Muscle of arm (tissue), 1 donor: ENCODE measurements at regions not wholly inside any gene's neighbourhood (a gene's known extent, or its start where the extent isn't known, plus 50 kb on each side); places are given as distances from the start of the nearest gene placed in this dataset.
A peak's percentile ranks its signal among the peaks of the same experiment; 100 is the strongest.

Experiments
- DNase-seq: peaks from one replicate; pipeline ENCODE4 v3.0.0-alpha.2; 2013

GRCh38 chr9:82216435-82216834 is 227.9 kb downstream of the SPATA31D1 start:
- no peak for DNase-seq

GRCh38 chr9:82223442-82223841 is 234.9 kb downstream of the SPATA31D1 start:
- DNase-seq: no peak

GRCh38 chr9:82231411-82231810 is 242.8 kb downstream of the SPATA31D1 start:
- no peak for DNase-seq

- no peak for DNase-seq
Measured at GRCh38 chr9:82234160-82234943, 245.8 kb downstream of the SPATA31D1 start.

GRCh38 chr9:82242285-82242963 is 253.9 kb downstream of the SPATA31D1 start:
- no peak for DNase-seq

GRCh38 chr9:82247318-82247717 is 258.7 kb downstream of the SPATA31D1 start:
- DNase-seq: no peak

DNA sequence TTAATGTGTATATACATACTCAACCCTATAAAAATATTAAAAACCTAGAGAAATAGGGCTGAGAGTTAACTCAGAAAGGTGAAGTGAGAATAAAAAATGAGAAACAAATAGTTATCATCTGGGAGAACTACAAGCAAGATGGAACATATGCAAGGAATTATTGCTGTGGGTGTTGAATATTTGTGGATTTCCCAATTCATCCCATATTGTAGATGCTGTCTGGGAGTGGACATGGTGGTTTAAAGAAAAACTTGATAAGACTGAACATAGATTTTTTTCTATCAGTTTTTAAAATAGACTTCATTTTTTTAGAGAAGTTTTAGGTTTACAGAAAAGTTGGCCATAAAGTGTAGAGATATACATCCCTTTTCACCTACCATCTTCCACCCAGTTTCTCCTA is 263.5 kb downstream of the SPATA31D1 start:
- no peak for DNase-seq

DNA sequence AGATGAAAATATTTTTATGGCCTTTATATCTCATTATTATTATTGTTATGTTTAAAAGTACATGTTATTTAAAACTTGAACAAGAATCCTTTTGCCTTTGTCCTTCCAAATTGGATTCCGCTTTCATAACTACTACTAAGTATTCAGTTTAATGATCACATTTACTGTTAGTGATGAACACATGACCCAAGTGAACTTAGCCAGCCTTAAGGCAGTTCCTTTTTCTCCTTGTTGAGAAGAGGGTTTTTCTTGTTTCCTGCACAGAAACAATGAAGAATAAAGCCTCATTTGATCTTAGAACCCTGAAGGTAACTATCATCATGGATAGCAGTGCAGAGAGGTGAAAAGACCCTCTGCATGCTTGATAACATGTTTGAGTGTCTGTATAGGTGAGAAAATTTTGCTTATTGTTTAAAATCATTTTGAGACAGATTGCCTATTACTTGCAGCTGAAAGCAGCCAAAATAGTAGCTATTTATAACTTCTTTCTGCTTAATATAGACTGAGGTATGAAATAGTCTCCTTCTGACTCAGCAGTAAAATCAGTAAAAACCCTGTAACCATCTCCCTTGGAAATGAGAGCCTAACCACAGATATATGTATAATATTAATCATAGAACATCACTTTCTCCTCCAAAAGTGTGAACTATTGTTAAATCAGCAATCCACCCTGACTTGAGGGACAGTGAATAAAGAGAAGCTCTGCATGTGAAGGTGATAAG is 266.2 kb downstream of the SPATA31D1 start:
- DNase-seq: no peak

DNA sequence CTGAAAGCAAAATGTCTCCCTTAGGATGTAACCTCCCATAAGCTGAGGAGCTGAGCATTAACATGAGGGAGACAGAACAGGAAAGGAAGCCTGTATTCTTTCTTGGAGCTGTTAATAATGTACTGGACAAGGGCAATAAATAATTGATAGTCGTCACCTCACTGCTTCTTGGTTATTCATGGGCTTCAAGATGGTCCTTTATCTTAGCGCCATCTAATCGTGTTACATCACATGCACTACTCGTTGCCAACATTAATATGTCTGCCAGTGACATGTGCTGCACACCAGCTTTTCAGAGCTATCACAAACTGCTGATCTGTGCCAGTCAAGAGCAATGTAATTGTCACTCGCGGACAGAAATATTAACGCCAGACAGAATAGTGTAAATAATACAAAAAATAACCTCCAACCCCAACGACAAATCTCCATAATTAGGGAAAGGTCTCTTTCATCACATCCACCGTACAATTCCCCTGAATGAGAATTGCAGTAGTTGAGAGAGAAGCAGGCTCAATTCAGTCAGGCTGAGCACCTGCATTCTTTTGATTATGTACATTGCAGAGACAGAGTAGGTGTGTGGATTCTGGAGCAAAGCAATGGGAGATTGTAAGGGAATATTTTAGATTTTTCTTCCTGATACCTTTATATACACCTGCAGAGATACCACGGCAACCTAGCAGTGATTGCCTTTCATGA is 267.1 kb downstream of the SPATA31D1 start:
- DNase-seq: no peak

GRCh38 chr9:82260691-82261090 is 272.1 kb downstream of the SPATA31D1 start:
- DNase-seq: no peak

DNA sequence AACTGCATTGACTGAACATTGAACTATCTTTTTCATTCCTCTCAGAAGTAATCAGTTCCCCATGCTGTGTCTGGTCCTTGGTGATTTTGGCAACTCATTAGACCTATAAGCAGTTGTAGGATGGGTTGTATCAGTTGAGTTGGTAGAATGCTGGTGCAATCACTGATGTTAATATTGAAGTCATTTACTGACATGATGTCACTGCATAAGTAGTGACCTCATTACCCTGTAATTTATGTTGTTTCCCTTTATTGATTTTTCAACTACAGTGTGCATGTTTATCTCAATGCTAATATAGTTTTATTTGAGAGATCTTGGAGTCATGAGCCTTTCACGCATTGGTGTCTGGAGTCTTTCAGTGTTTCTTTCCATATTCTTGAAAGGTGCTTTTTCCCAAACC is 275.0 kb downstream of the SPATA31D1 start:
- no peak for DNase-seq

DNA sequence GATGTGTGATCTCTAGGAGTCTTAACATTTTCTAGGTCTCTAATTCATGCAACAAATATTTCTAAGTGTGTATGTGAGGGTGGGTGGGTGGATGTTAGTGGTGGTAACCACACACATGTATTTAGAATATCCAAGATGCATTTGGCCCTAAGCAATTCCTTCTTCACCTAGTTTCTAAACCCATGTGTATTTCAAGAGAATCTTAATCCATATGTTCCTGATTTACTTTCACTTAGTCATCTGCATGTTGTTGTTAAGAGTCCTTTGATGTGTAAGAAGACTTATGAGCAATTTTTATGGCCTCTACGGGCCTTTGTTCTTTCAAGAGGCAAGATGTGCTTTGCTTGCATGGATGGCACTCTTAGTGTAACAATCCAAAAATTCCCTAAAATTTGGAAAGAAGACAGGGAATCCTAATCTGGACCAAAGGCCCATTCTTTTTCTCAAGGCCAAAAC is 282.6 kb downstream of the SPATA31D1 start:
- no peak for DNase-seq

GRCh38 chr9:82273121-82273520 is 284.5 kb downstream of the SPATA31D1 start:
- no peak for DNase-seq

GRCh38 chr9:82275258-82275927 is 286.8 kb downstream of the SPATA31D1 start:
- DNase-seq: no peak

DNA sequence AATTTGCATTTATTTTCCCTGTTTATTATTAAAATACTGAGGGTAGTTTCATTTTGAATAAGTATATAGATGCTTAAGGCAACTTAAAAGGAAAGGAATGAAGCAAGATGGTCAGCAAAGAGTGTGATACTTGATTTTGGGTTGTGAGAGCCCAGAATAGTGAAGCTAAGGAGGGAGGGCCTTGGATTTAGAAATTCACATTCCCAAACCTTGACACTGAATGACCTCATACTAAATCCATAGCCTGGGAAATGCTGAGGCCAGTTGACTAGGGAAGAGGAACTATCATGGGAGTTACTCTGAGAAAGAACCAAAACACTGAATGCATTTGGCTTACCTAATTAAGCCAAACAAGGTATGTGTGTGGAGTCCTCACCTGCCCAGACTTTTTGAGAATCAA is 292.5 kb downstream of the SPATA31D1 start:
- no peak for DNase-seq

- no peak for DNase-seq
Measured at GRCh38 chr9:82284758-82285157, 296.2 kb downstream of the SPATA31D1 start.

GRCh38 chr9:82295181-82295580 is 306.6 kb downstream of the SPATA31D1 start:
- DNase-seq: peak; percentile 15

GRCh38 chr9:82299870-82300269 is 311.3 kb downstream of the SPATA31D1 start:
- no peak for DNase-seq

GRCh38 chr9:82302968-82303655 is 314.5 kb downstream of the SPATA31D1 start:
- DNase-seq: no peak

DNA sequence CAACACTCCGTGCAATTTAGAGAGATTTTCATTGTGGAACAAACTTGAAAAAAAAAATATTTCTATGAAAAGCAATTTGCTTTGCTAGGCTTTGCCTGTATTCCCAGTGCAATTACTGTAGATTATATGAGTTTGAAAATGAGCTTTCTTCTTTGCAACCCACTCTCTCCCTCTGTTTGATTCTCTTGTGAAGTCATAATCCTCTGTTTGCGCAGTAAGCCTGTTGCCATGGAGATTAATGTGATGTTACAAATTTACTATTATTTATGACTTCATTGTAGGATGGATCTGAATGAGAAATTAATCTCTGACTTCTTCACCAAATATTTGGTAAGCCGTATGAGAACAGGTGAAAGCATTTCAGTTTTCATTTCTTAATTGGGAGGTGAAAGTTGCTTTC is 320.3 kb downstream of the SPATA31D1 start:
- no peak for DNase-seq

DNA sequence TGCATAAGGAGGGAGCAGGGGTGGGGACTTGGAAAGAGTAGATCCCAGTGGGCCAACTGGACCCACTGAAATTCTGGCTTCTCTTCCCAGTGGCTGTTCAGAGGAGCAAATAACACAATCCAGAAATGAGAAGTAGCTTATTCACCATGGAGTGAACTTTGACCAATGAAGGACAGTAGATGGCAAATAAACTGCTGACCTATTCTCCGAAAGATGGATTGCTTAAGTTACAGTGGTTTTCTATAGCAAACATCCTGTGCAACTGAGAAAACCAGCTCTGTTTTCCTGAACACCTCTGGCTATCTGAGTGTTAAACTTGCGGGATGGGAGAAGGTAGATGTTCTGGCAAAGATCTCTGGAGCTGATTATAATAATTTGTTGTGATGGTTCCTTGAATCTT is 325.1 kb downstream of the SPATA31D1 start:
- no peak for DNase-seq
